ENCODE measurements at regions not wholly inside any gene's neighbourhood (a gene's known extent, or its start where the extent isn't known, plus 50 kb on each side); places are given as distances from the start of the nearest gene placed in this dataset.

DNA sequence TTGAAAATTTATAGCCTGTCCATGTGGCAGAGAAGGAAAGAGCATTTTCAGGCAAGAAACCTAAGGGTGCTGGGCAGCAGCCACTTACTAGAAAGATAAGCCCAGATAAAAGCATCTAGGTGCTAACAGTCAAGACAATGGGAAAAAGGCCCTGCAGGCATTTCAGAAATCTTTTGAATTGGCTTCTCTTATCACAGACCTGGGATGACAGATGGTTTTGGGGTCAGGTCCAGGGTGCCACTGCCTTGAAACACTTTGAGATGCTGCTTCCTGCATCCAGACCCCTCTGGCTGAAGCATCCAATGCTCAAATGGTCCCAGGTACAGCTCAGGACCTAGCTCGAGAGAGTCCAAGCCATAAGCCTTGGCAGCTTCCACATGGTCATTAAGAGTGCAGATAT lies 466.5 kb downstream of the FSCB start:
- DNase-seq (no peak), ATAC-seq (ENCODE audit: low read depth) (no peak)
- H3K56ac ChIP-seq (ENCODE audit: extremely low read depth, insufficient read depth, low read length): no peak overlapping the region
- no peak overlapping the region for H2AFZ ChIP-seq (replicated peaks; ENCODE audit: low read length, poor library complexity)
- no peak overlapping the region for H3K14ac ChIP-seq (replicated peaks; ENCODE audit: low read depth, low read length)
- H4K8ac ChIP-seq (ENCODE audit: low read depth in 2 of 2, low read length in 2 of 2): no peak overlapping the region
- no peak overlapping the region for H4K5ac ChIP-seq (ENCODE audit: low read depth, low read length)
- no peak overlapping the region for H3K4ac ChIP-seq (ENCODE audit: low read depth, low read length)
- no peak overlapping the region for H2BK120ac ChIP-seq (ENCODE audit: low read depth, low read length)
- no peak overlapping the region for H3K9ac ChIP-seq (ENCODE audit: low read depth, low read length)
- no peak overlapping the region for H3K4me2 ChIP-seq (ENCODE audit: low read depth, low read length)
- no peaks in the 10 kb centered on the region for H4K20me1 ChIP-seq (ENCODE audit: insufficient read depth, low read length)
- H2AK5ac ChIP-seq (ENCODE audit: low read depth, low read length): no peak overlapping the region
- in situ Hi-C loops (cut with MboI; ENCODE audit: low sequenced_read_pairs): no loop called here
- no peaks in the 10 kb centered on the region for H3K36me3 ChIP-seq (ENCODE audit: control insufficient read depth, insufficient read depth, low read length)
- WGBS, 2 experiments (ENCODE audit: extremely low coverage in 2 of 2, insufficient read length in 1 of 2): no CpG with 5 or more reads among the region's 1 CpG
- H3K9me3 ChIP-seq (ENCODE audit: control insufficient read depth, insufficient read depth, low read length): peaks cover 7% of the 10 kb centered on the region
- no peaks in the 10 kb centered on the region for H3K9me1 ChIP-seq (ENCODE audit: insufficient read depth, low read length)
- BruUV-seq (replicated peaks): no TSS peak
- no peak overlapping the region for H2BK15ac ChIP-seq (ENCODE audit: low read depth, low read length)
- no peak overlapping the region for H2AK9ac ChIP-seq (replicated peaks; ENCODE audit: low read depth, low read length, poor library complexity)
- H3K79me1 ChIP-seq (ENCODE audit: low read depth in 1 of 2, low read length in 2 of 2): no peaks in the 10 kb centered on the region
- ChIA-PET CTCF (no interaction called here), POLR2A (ENCODE audit: unreplicated experiment) (no interaction called here)
- no peak overlapping the region for H4K91ac ChIP-seq (ENCODE audit: insufficient read depth, low read depth, low read length)
- no peaks in the 10 kb centered on the region for H3K27me3 ChIP-seq (ENCODE audit: control insufficient read depth, insufficient read depth, low read length)
- H3K18ac ChIP-seq (ENCODE audit: low read depth, low read length): no peak overlapping the region
- dilution Hi-C loops (cut with HindIII; ENCODE audit: low sequenced_read_pairs, unreplicated experiment): no loop called here
- no peak overlapping the region for H2BK5ac ChIP-seq (ENCODE audit: low read depth, low read length, poor library complexity, severe bottlenecking)
- no peaks in the 10 kb centered on the region for H3K4me1 ChIP-seq (ENCODE audit: control insufficient read depth, insufficient read depth, low read length)
- H3K4me3 ChIP-seq (ENCODE audit: insufficient read depth, low read depth, low read length): no peak overlapping the region
- H3K27ac ChIP-seq (ENCODE audit: insufficient read depth, low read length): no peak overlapping the region
- intact Hi-C loops (cut with micrococcal nuclease): no loop called here
- TF ChIP-seq CHD1 (IDR thresholded peaks at IDR 0.05; ENCODE audit: low read depth, low read length) (no peak), NFE2L2 (IDR thresholded peaks at IDR 0.05; ENCODE audit: low read depth, low read length) (no peak), MXI1 (IDR thresholded peaks at IDR 0.05; ENCODE audit: borderline replicate concordance, low read depth, low read length) (no peak), BHLHE40 (IDR thresholded peaks at IDR 0.05; ENCODE audit: low read depth, low read length) (no peak), RFX5 (IDR thresholded peaks at IDR 0.05; ENCODE audit: low read depth, low read length) (no peak), CTCF (conservative IDR thresholded peaks at IDR 0.05; ENCODE audit: low read depth, low read length) (no peak), FOS (IDR thresholded peaks at IDR 0.05; ENCODE audit: low read depth, low read length) (no peak)
- TF ChIP-seq, protein P1, sequence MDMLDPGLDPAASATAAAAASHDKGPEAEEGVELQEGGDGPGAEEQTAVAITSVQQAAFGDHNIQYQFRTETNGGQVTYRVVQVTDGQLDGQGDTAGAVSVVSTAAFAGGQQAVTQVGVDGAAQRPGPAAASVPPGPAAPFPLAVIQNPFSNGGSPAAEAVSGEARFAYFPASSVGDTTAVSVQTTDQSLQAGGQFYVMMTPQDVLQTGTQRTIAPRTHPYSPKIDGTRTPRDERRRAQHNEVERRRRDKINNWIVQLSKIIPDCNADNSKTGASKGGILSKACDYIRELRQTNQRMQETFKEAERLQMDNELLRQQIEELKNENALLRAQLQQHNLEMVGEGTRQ (IDR thresholded peaks at IDR 0.05; ENCODE audit: low read depth, low read length): no peak
- TF ChIP-seq, protein P2, sequence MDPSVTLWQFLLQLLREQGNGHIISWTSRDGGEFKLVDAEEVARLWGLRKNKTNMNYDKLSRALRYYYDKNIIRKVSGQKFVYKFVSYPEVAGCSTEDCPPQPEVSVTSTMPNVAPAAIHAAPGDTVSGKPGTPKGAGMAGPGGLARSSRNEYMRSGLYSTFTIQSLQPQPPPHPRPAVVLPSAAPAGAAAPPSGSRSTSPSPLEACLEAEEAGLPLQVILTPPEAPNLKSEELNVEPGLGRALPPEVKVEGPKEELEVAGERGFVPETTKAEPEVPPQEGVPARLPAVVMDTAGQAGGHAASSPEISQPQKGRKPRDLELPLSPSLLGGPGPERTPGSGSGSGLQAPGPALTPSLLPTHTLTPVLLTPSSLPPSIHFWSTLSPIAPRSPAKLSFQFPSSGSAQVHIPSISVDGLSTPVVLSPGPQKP (IDR thresholded peaks at IDR 0.05; ENCODE audit: borderline replicate concordance, low read depth, low read length): no peak
- H2BK20ac ChIP-seq (ENCODE audit: low read depth, low read length): no peak overlapping the region
- H3K23ac ChIP-seq (ENCODE audit: low read depth, low read length): no peak overlapping the region
